Bronchial epithelial cell (primary cell): ENCODE measurements at regions not wholly inside any gene's neighbourhood (a gene's known extent, or its start where the extent isn't known, plus 50 kb on each side); places are given as distances from the start of the nearest gene placed in this dataset.
"Not testable (repeated sequence)": the region's sequence is repeated elsewhere in the genome, so short reads cannot be mapped to it uniquely, and the experiment has no call there.

ENCODE experiments used
- DNase-seq: peaks from one replicate; pipeline ENCODE4 v3.0.0-alpha.2; 2010; ENCODE audit warnings: low read depth
- FAIRE-seq: peaks from 2 replicates; lab custom pipeline; 2011; peaks lifted over from hg19 to GRCh38; lab: Jason Lieb, UNC
- H3K27me3 ChIP-seq: 2 replicates; pipeline ENCODE4 v1.5.1; 2011; ENCODE audit warnings: low read length; ENCODE audit not compliant: control insufficient read depth, insufficient read depth
- H3K36me3 ChIP-seq: 2 replicates; pipeline ENCODE4 v1.5.1; 2011; ENCODE audit warnings: low read length; ENCODE audit not compliant: control insufficient read depth, insufficient read depth
- H3K4me3 ChIP-seq: 2 replicates; pipeline ENCODE4 v1.5.1; 2011; ENCODE audit warnings: mild to moderate bottlenecking, low read depth, low read length, control low read depth
- CTCF ChIP-seq: IDR thresholded peaks from 2 replicates; pipeline ENCODE4 v1.5.1; 2011; ENCODE audit warnings: mild to moderate bottlenecking, moderate library complexity, low read length, control low read depth, inconsistent platforms; ENCODE audit not compliant: insufficient read depth, severe bottlenecking

- no peak overlapping the region for H3K4me3 ChIP-seq
- no peaks in the 10 kb centered on the region for H3K36me3 ChIP-seq
- no peak for FAIRE-seq
- no peak for DNase-seq
- no peak for TF ChIP-seq CTCF
- no peaks in the 10 kb centered on the region for H3K27me3 ChIP-seq
These were observed 193.4 kb downstream of the SHOX2 start for GRCh38 chr3:157912514-157913451.

DNA sequence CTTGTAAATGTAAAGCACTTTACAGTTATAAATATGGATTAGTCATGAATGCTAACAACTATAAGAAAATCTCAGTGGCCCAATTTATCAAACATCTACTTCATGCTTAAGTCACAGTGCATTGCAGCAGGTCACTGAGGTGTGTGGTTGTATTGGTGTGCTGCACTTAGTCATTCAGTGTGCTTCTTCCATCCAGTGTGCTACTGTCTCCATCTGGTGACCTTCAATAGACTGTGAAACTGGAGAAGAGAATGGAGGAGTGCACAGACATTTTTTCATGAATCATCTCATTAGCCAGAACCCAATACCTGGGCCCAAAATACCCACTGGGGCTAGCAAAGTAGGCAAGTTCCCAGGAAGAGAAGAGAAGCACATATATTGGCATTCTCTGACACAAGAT is 199.6 kb downstream of the SHOX2 start:
- Histone ChIP-seq H3K27me3 (no peaks in the 10 kb centered on the region), H3K4me3 (no peak overlapping the region), H3K36me3 (no peaks in the 10 kb centered on the region)
- no peak for TF ChIP-seq CTCF
- FAIRE-seq: no peak
- no peak for DNase-seq

DNA sequence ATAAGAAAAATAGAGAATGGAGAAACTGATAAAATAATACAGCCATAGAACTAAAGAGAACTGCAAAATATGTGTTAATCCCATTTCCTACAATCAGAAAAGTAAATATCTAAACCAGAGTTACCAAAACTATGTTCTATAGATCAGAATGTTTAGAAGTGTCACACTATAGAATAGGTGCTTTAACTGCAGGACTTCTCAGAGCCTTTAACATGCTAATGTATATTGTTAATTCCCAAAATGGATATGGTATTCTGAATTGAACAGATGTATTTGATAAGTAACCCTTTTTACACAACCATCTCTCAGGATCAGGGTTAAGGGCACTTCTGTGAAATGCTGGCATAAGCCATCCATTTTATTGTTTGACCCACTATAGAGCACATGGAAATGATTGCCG is 200.3 kb downstream of the SHOX2 start:
- FAIRE-seq: no peak
- Histone ChIP-seq H3K27me3 (no peaks in the 10 kb centered on the region), H3K36me3 (no peaks in the 10 kb centered on the region), H3K4me3 (no peak overlapping the region)
- no peak for DNase-seq
- no peak for TF ChIP-seq CTCF

- not testable (repeated sequence) for FAIRE-seq, H3K27me3 ChIP-seq, H3K4me3 ChIP-seq, DNase-seq, H3K36me3 ChIP-seq
These were observed 203.5 kb downstream of the SHOX2 start for GRCh38 chr3:157902680-157903079.

- FAIRE-seq (no peak), DNase-seq (no peak)
- no peak overlapping the region for H3K4me3 ChIP-seq
- no peaks in the 10 kb centered on the region for H3K36me3 ChIP-seq
- TF ChIP-seq CTCF: no peak
- no peaks in the 10 kb centered on the region for H3K27me3 ChIP-seq
These were observed 218.2 kb downstream of the SHOX2 start for GRCh38 chr3:157888040-157888439.

- DNase-seq (no peak), FAIRE-seq (no peak)
- no peak for TF ChIP-seq CTCF
- H3K36me3 ChIP-seq: no peaks in the 10 kb centered on the region
- no peak overlapping the region for H3K4me3 ChIP-seq
- no peaks in the 10 kb centered on the region for H3K27me3 ChIP-seq
These were observed 229.7 kb downstream of the SHOX2 start for GRCh38 chr3:157876556-157876955.
